Keratinocyte (primary cell): ENCODE measurements at regions not wholly inside any gene's neighbourhood (a gene's known extent, or its start where the extent isn't known, plus 50 kb on each side); places are given as distances from the start of the nearest gene placed in this dataset.

Experiments used
- DNase-seq: peaks from one replicate; pipeline ENCODE4 v3.0.0-alpha.2; 2011; ENCODE audit warnings: low read depth, missing footprints, low spot score
- FAIRE-seq: peaks from 2 replicates; lab custom pipeline; 2011; peaks lifted over from hg19 to GRCh38; lab: Jason Lieb, UNC
- H2AFZ ChIP-seq: 2 replicates; pipeline ENCODE4 v1.6.0; 2012; ENCODE audit warnings: low read length, control low read depth, inconsistent platforms; ENCODE audit not compliant: control insufficient read depth
- H3K27ac ChIP-seq: 2 replicates; pipeline ENCODE4 v1.5.1; 2011; ENCODE audit warnings: low read length; ENCODE audit not compliant: control insufficient read depth, insufficient read depth
- H3K27me3 ChIP-seq: 3 replicates; pipeline ENCODE4 v1.6.0; 2011; ENCODE audit warnings: low read length; ENCODE audit not compliant: control insufficient read depth, insufficient read depth; ENCODE audit errors: extremely low read depth
- H3K36me3 ChIP-seq, 2 experiments: 2 replicates in 1 of 2; 3 replicates in 1 of 2; pipeline ENCODE4 v1.5.1; 2011; ENCODE audit warnings: low read length in 2 of 2, mild to moderate bottlenecking in 1 of 2; ENCODE audit not compliant: control insufficient read depth in 2 of 2, insufficient read depth in 2 of 2; ENCODE audit errors: extremely low read depth in 1 of 2
- H3K4me1 ChIP-seq: 3 replicates; pipeline ENCODE4 v1.5.1; 2011; ENCODE audit warnings: low read length; ENCODE audit not compliant: control insufficient read depth, insufficient read depth; ENCODE audit errors: extremely low read depth
- H3K4me2 ChIP-seq: 3 replicates; pipeline ENCODE4 v1.6.0; 2011; ENCODE audit warnings: low read depth, low read length; ENCODE audit not compliant: control insufficient read depth, insufficient read depth; ENCODE audit errors: extremely low read depth
- H3K4me3 ChIP-seq, 3 experiments: fragments of 200-600 bp in 1 of 3; sonication (generic) in 1 of 3; 2 replicates in 2 of 3; 3 replicates in 1 of 3; pipeline ENCODE4 v1.5.1; 2011 to 2016; ENCODE audit warnings: low read length in 3 of 3, mild to moderate bottlenecking in 3 of 3, control low read depth in 2 of 3, inconsistent platforms in 1 of 3, low read depth in 1 of 3, mixed read lengths in 1 of 3, mixed run types in 1 of 3, moderate library complexity in 1 of 3; ENCODE audit not compliant: control insufficient read depth in 2 of 3, insufficient read depth in 2 of 3; ENCODE audit errors: extremely low read depth in 1 of 3
- H3K79me2 ChIP-seq: 2 replicates; pipeline ENCODE4 v1.6.0; 2012; ENCODE audit warnings: low read length; ENCODE audit not compliant: control insufficient read depth, insufficient read depth
- H3K9ac ChIP-seq: 3 replicates; pipeline ENCODE4 v1.6.0; 2011; ENCODE audit warnings: low read length; ENCODE audit not compliant: control insufficient read depth, insufficient read depth; ENCODE audit errors: extremely low read depth
- H3K9me1 ChIP-seq: 3 replicates; pipeline ENCODE4 v1.6.0; 2011; ENCODE audit warnings: low read length; ENCODE audit not compliant: control insufficient read depth, insufficient read depth; ENCODE audit errors: extremely low read depth
- H3K9me3 ChIP-seq: 2 replicates; pipeline ENCODE4 v1.5.1; 2012; ENCODE audit warnings: low read depth, low read length; ENCODE audit not compliant: control insufficient read depth
- H4K20me1 ChIP-seq: 3 replicates; pipeline ENCODE4 v1.6.0; 2011; ENCODE audit warnings: low read length; ENCODE audit not compliant: control insufficient read depth, insufficient read depth; ENCODE audit errors: extremely low read depth
- CTCF ChIP-seq, 3 experiments: IDR thresholded peaks in 1 of 3; conservative IDR thresholded peaks in 1 of 3; optimal IDR thresholded peaks in 1 of 3; 2 replicates in 2 of 3; 3 replicates in 1 of 3; pipeline versions ENCODE3 to v1.5.1; 2011; ENCODE audit warnings: low read length in 3 of 3, mild to moderate bottlenecking in 3 of 3, moderate library complexity in 2 of 3, control low read depth in 1 of 3, inconsistent platforms in 1 of 3; ENCODE audit not compliant: insufficient read depth in 2 of 3; ENCODE audit errors: extremely low read depth in 1 of 3
- EZH2 ChIP-seq: IDR thresholded peaks from one replicate; pipeline ENCODE4 v1.6.1; 2012; ENCODE audit warnings: inconsistent platforms, mild to moderate bottlenecking, low read length, moderate library complexity
- dilution Hi-C: fragments of 300-500 bp; cut with MboI; formaldehyde crosslinking; loops from one replicate; pipeline ENCODE4 v1.7.0; 2020; ENCODE audit warnings: low sequenced_read_pairs; ENCODE audit not compliant: extremely low pct_ligation_motif_present

GRCh38 chr22:47397673-47398072 lies 635.2 kb downstream of the TBC1D22A start:
- TF ChIP-seq EZH2, result no peak
- TF ChIP-seq CTCF (optimal IDR thresholded peaks at IDR 0.05 in 1 of 3, IDR thresholded peaks at IDR 0.05 in 1 of 3, conservative IDR thresholded peaks at IDR 0.05 in 1 of 3; ENCODE audit: extremely low read depth in 1 of 3, insufficient read depth in 2 of 3, low read length in 3 of 3), result no peak
- H3K4me2 ChIP-seq, result no peak overlapping the region
- no peaks in the 10 kb centered on the region for H3K4me1 ChIP-seq
- H3K4me3 ChIP-seq, result no peak overlapping the region
- H2AFZ ChIP-seq, result no peak overlapping the region
- no peaks in the 10 kb centered on the region for H3K36me3 ChIP-seq
- no peaks in the 10 kb centered on the region for H3K79me2 ChIP-seq
- no peaks in the 10 kb centered on the region for H3K27me3 ChIP-seq
- peaks cover 11% of the 10 kb centered on the region for H3K9me3 ChIP-seq
- DNase-seq (no peak), FAIRE-seq (no peak)
- no peak overlapping the region for H3K9ac ChIP-seq
- H4K20me1 ChIP-seq, result no peaks in the 10 kb centered on the region
- H3K27ac ChIP-seq, result no peak overlapping the region
- no peaks in the 10 kb centered on the region for H3K9me1 ChIP-seq
- dilution Hi-C loops, result no loop called here

GRCh38 chr22:47396515-47396914 lies 634.1 kb downstream of the TBC1D22A start:
- Histone ChIP-seq H3K9ac (no peak overlapping the region), H3K4me3 (no peak overlapping the region), H3K4me1 (no peaks in the 10 kb centered on the region), H3K9me3 (peaks cover 13% of the 10 kb centered on the region), H3K27me3 (no peaks in the 10 kb centered on the region), H3K9me1 (no peaks in the 10 kb centered on the region), H2AFZ (no peak overlapping the region), H3K79me2 (no peaks in the 10 kb centered on the region), H4K20me1 (no peaks in the 10 kb centered on the region), H3K36me3 (no peaks in the 10 kb centered on the region), H3K4me2 (no peak overlapping the region), H3K27ac (no peak overlapping the region)
- TF ChIP-seq CTCF (optimal IDR thresholded peaks at IDR 0.05 in 1 of 3, IDR thresholded peaks at IDR 0.05 in 1 of 3, conservative IDR thresholded peaks at IDR 0.05 in 1 of 3; ENCODE audit: extremely low read depth in 1 of 3, insufficient read depth in 2 of 3, low read length in 3 of 3) (no peak), EZH2 (no peak)
- DNase-seq (no peak), FAIRE-seq (no peak)
- dilution Hi-C loops, result no loop called here
